ENCODE measurements at regions not wholly inside any gene's neighbourhood (a gene's known extent, or its start where the extent isn't known, plus 50 kb on each side); places are given as distances from the start of the nearest gene placed in this dataset.

DNA sequence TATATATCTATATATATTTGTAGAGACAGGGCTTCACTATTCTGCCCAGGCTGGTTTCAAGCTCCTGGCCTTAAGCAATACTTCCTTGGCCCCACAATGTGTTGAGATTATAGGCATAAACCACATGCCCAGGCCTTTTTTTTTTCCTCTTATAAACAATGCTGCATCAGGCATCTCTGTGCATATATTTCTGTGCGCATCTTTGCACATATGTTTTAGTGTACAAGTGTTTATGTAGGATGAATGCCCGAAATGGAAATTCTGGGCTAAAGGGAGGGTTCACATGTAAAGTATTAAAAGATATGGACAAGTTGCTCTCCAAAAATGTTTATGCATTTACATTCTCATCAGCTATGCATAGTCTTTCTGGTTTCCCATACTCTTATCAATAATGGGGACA lies 183.2 kb upstream of the SPRED2 start:
- Histone ChIP-seq H3K27ac (no peak overlapping the region), H3K4me3 (ENCODE audit: low read depth in 1 of 2, low read length in 1 of 2) (no peak overlapping the region), H3K36me3 (no peaks in the 10 kb centered on the region), H3K4me1 (ENCODE audit: control insufficient read depth in 1 of 2, insufficient read depth in 1 of 2, low read depth in 1 of 2, low read length in 1 of 2) (no peaks in the 10 kb centered on the region), H3K27me3 (no peaks in the 10 kb centered on the region), H3K9me3 (no peaks in the 10 kb centered on the region)
- TF ChIP-seq CTCF (IDR thresholded peaks at IDR 0.05) = no peak

GRCh38 chr2:65613968-65614555 lies 181.7 kb upstream of the SPRED2 start:
- Histone ChIP-seq H3K9me3 (no peaks in the 10 kb centered on the region), H3K36me3 (no peaks in the 10 kb centered on the region), H3K27me3 (no peaks in the 10 kb centered on the region), H3K4me3 (ENCODE audit: low read depth in 1 of 2, low read length in 1 of 2) (no peak overlapping the region), H3K4me1 (ENCODE audit: control insufficient read depth in 1 of 2, insufficient read depth in 1 of 2, low read depth in 1 of 2, low read length in 1 of 2) (no peaks in the 10 kb centered on the region), H3K27ac (no peak overlapping the region)
- no peak for TF ChIP-seq CTCF (IDR thresholded peaks at IDR 0.05)

DNA sequence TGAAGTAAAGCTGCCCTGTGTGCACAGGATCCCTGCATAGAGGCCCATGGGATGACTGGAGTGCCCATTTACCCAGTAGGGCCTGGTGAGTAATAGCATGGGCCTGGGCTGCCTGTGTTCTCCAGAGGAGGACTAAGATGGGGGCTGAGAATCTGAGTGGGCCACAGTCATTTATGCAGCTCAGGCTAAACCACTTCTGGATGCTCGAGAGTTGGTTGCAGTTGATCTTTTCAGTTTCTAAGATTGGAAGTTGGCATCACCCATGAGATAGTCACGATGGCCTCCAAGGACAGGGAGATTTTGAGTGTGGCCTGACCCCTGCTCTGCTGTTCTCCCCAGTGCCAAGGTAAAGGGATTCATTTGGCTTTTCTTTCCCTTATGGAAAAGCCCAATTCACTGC lies 179.1 kb upstream of the SPRED2 start:
- H3K27me3 ChIP-seq = no peaks in the 10 kb centered on the region
- H3K36me3 ChIP-seq = no peaks in the 10 kb centered on the region
- no peaks in the 10 kb centered on the region for H3K9me3 ChIP-seq
- no peak overlapping the region for H3K27ac ChIP-seq
- H3K4me1 ChIP-seq (ENCODE audit: control insufficient read depth in 1 of 2, insufficient read depth in 1 of 2, low read depth in 1 of 2, low read length in 1 of 2) = no peaks in the 10 kb centered on the region
- no peak for TF ChIP-seq CTCF (IDR thresholded peaks at IDR 0.05)
- no peak overlapping the region for H3K4me3 ChIP-seq (ENCODE audit: low read depth in 1 of 2, low read length in 1 of 2)

GRCh38 chr2:65608916-65609315 lies 176.5 kb upstream of the SPRED2 start:
- H3K36me3 ChIP-seq = no peaks in the 10 kb centered on the region
- no peak overlapping the region for H3K4me3 ChIP-seq (ENCODE audit: low read depth in 1 of 2, low read length in 1 of 2)
- H3K9me3 ChIP-seq = no peaks in the 10 kb centered on the region
- no peak overlapping the region for H3K27ac ChIP-seq
- H3K27me3 ChIP-seq = no peaks in the 10 kb centered on the region
- no peak for TF ChIP-seq CTCF (IDR thresholded peaks at IDR 0.05)
- H3K4me1 ChIP-seq (ENCODE audit: control insufficient read depth in 1 of 2, insufficient read depth in 1 of 2, low read depth in 1 of 2, low read length in 1 of 2) = no peaks in the 10 kb centered on the region

DNA sequence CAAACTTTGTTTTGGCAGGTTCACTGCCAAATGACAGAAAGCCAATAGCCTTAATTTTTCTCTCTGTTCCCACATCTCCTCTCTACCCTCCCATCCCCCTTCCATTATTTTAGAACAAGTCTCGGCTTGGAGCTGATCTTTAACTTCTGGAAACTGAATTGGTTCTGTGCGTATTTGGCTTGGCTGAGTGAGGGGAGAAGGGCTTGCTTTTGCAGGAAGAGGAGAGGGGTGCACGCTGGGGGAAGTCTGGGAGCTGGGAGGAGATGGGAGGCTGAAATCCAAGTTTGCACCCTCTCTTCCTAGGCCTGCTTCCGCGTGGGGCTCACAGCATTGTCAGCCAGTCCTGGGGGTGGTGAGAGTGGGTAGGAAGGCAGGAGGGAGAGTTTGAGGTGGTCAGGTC lies 176.1 kb upstream of the SPRED2 start:
- H3K4me1 ChIP-seq (ENCODE audit: control insufficient read depth in 1 of 2, insufficient read depth in 1 of 2, low read depth in 1 of 2, low read length in 1 of 2) = no peaks in the 10 kb centered on the region

More for the DNA sequence above, 176.1 kb upstream of the SPRED2 start:
- Histone ChIP-seq H3K9me3 (no peaks in the 10 kb centered on the region), H3K27me3 (no peaks in the 10 kb centered on the region), H3K27ac (no peak overlapping the region), H3K36me3 (no peaks in the 10 kb centered on the region), H3K4me3 (ENCODE audit: low read depth in 1 of 2, low read length in 1 of 2) (no peak overlapping the region)
- no peak for TF ChIP-seq CTCF (IDR thresholded peaks at IDR 0.05)
